HL-60 (cell line): ENCODE measurements at regions not wholly inside any gene's neighbourhood (a gene's known extent, or its start where the extent isn't known, plus 50 kb on each side); places are given as distances from the start of the nearest gene placed in this dataset.

ENCODE experiments used
- DNase-seq, 2 experiments: peaks; one replicate each; pipeline ENCODE4 v3.0.0-alpha.2; 2010 to 2020; ENCODE audit warnings: low read depth in 1 of 2, low spot score in 1 of 2
- H3K27ac ChIP-seq: fragments of 250-450 bp; sonication (Bioruptor Pico); replicated peaks from 2 replicates; pipeline ENCODE4 v1.5.1; 2020; ENCODE audit warnings: mild to moderate bottlenecking, moderate library complexity
- H3K27me3 ChIP-seq: fragments of 250-450 bp; sonication (Bioruptor Pico); 2 replicates; pipeline ENCODE4 v1.5.1; 2021; ENCODE audit warnings: mild to moderate bottlenecking, moderate library complexity; ENCODE audit not compliant: insufficient read depth, poor library complexity, severe bottlenecking
- H3K4me3 ChIP-seq: replicated peaks from 2 replicates; pipeline ENCODE4 v1.5.1; 2011; ENCODE audit warnings: mild to moderate bottlenecking, control low read depth, low read length; ENCODE audit not compliant: insufficient read depth
- CTCF ChIP-seq: IDR thresholded peaks from one replicate; pipeline ENCODE4 v1.5.1; 2011; ENCODE audit warnings: low read length, control low read depth, inconsistent platforms; ENCODE audit not compliant: insufficient read depth
- GABPA ChIP-seq: IDR thresholded peaks from 2 replicates; pipeline ENCODE4 v1.6.1; 2012; ENCODE audit warnings: low read depth
- POLR2AphosphoS5 ChIP-seq: IDR thresholded peaks from 2 replicates; pipeline ENCODE4 v1.6.1; 2012; ENCODE audit warnings: low read depth
- REST ChIP-seq: IDR thresholded peaks from 2 replicates; pipeline ENCODE4 v1.6.1; 2012; ENCODE audit warnings: low read depth; ENCODE audit not compliant: insufficient replicate concordance
- SPI1 ChIP-seq: IDR thresholded peaks from 2 replicates; pipeline ENCODE4 v1.6.1; 2012; ENCODE audit warnings: low read depth, mild to moderate bottlenecking, borderline replicate concordance

GRCh38 chr7:22586786-22587140, 86.8 kb upstream of the STEAP1B start:
- no peak for DNase-seq
- TF ChIP-seq POLR2AphosphoS5 (no peak), REST (no peak), GABPA (no peak), CTCF (no peak), SPI1 (no peak)
- Histone ChIP-seq H3K27ac (no peak overlapping the region), H3K27me3 (no peaks in the 10 kb centered on the region), H3K4me3 (no peak overlapping the region)

GRCh38 chr7:22586101-22586785, 86.3 kb upstream of the STEAP1B start:
- Histone ChIP-seq H3K4me3 (no peak overlapping the region), H3K27ac (no peak overlapping the region), H3K27me3 (no peaks in the 10 kb centered on the region)
- TF ChIP-seq POLR2AphosphoS5, result no peak
- no peak for TF ChIP-seq REST
- no peak for TF ChIP-seq CTCF
- TF ChIP-seq GABPA, result no peak
- no peak for TF ChIP-seq SPI1
- no peak for DNase-seq

- no peak for DNase-seq
- H3K4me3 ChIP-seq, result no peak overlapping the region
- no peak overlapping the region for H3K27ac ChIP-seq
- H3K27me3 ChIP-seq, result no peaks in the 10 kb centered on the region
- no peak for TF ChIP-seq SPI1
- no peak for TF ChIP-seq CTCF
- TF ChIP-seq REST, result no peak
- no peak for TF ChIP-seq GABPA
- TF ChIP-seq POLR2AphosphoS5, result no peak
These were observed 84.2 kb upstream of the STEAP1B start for GRCh38 chr7:22584179-22584578.
